Thymus (tissue), 11 donors: ENCODE measurements at regions not wholly inside any gene's neighbourhood (a gene's known extent, or its start where the extent isn't known, plus 50 kb on each side); places are given as distances from the start of the nearest gene placed in this dataset.

Experiments
- DNase-seq, 9 donors: peaks; one replicate each; pipeline ENCODE4 v3.0.0-alpha.2; 2013; ENCODE audit warnings: low spot score in 9 of 9, low read depth in 6 of 9, missing footprints in 1 of 9
- H3K27ac ChIP-seq, 2 donors: one replicate each; pipeline ENCODE4 v1.5.1; 2013; ENCODE audit warnings: control low read depth in 1 of 2, low read depth in 1 of 2, low read length in 1 of 2, mild to moderate bottlenecking in 1 of 2, moderate library complexity in 1 of 2
- H3K27me3 ChIP-seq, 2 donors: one replicate each; pipeline ENCODE4 v1.5.1; 2013; ENCODE audit warnings: low read length in 1 of 2; ENCODE audit not compliant: control insufficient read depth in 2 of 2, insufficient read depth in 1 of 2
- H3K36me3 ChIP-seq, 2 donors: one replicate each; pipeline ENCODE4 v1.5.1; 2013; ENCODE audit warnings: low read length in 1 of 2, mild to moderate bottlenecking in 1 of 2, moderate library complexity in 1 of 2; ENCODE audit not compliant: control insufficient read depth in 2 of 2, insufficient read depth in 2 of 2
- H3K4me1 ChIP-seq, 2 donors: one replicate each; pipeline ENCODE4 v1.5.1; 2013; ENCODE audit warnings: low read length in 2 of 2; ENCODE audit not compliant: control insufficient read depth in 2 of 2, insufficient read depth in 2 of 2
- H3K4me3 ChIP-seq, 2 donors: one replicate each; pipeline ENCODE4 v1.5.1; 2013; ENCODE audit warnings: low read length in 2 of 2, control low read depth in 1 of 2, mild to moderate bottlenecking in 1 of 2
- H3K9me3 ChIP-seq, 2 donors: one replicate each; pipeline ENCODE4 v1.5.1; 2013; ENCODE audit warnings: low read length in 1 of 2, mild to moderate bottlenecking in 1 of 2; ENCODE audit not compliant: control insufficient read depth in 2 of 2, insufficient read depth in 1 of 2
- WGBS: extraction: QIAGEN DNeasy Blood & Tissue Kit; methylation state at CpG from one replicate; pipeline ENCODE4 v1.1.7; 2013; 5-methylcytosine and 5-hydroxymethylcytosine counted together
- donor health status: healthy.

GRCh38 chrX:51281758-51282318, 50.8 kb upstream of the NUDT10 start:
- WGBS: 94% methylated on average over 6 of the region's 6 CpGs

More at GRCh38 chrX:51281758-51282318, 50.8 kb upstream of the NUDT10 start:
- H3K27me3 ChIP-seq: no peaks in the 10 kb centered on the region
- H3K27ac ChIP-seq: no peak overlapping the region
- no peak for DNase-seq
- H3K4me3 ChIP-seq: no peak overlapping the region
- no peaks in the 10 kb centered on the region for H3K4me1 ChIP-seq
- no peaks in the 10 kb centered on the region for H3K9me3 ChIP-seq
- H3K36me3 ChIP-seq: no peaks in the 10 kb centered on the region
